Epithelial cell of proximal tubule (primary cell): ENCODE measurements at regions not wholly inside any gene's neighbourhood (a gene's known extent, or its start where the extent isn't known, plus 50 kb on each side); places are given as distances from the start of the nearest gene placed in this dataset.

Source experiments
- DNase-seq: peaks from one replicate; pipeline ENCODE4 v3.0.0-alpha.2; 2011; ENCODE audit warnings: low read depth
- H3K4me3 ChIP-seq: 2 replicates; pipeline ENCODE4 v1.5.1; 2011; ENCODE audit warnings: low read depth, mild to moderate bottlenecking, low read length
- CTCF ChIP-seq: conservative IDR thresholded peaks from 2 replicates; pipeline ENCODE4 v1.5.1; 2012; ENCODE audit warnings: low read depth, mild to moderate bottlenecking, low read length

DNA sequence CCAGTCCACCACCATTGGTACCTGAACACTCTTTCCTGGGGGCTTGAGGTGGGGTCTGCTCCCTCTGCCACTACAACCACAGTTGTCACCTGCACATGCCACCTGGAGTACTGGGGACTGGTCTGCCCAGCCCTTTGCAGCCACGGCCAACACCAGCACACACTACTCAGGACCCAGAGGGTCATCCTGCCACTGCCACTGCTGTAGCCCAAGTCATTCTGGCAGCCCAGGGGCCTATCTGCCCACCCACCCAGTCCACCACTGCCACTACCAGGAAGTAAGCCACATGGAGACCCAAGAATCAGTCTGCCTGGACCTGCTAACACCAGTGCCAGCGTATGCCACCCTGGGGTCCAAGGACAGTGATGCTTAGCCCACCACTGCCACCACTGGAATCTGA is 302.4 kb upstream of the TRPC7 start:
- no peak overlapping the region for H3K4me3 ChIP-seq
- DNase-seq: no peak
- TF ChIP-seq CTCF: no peak

DNA sequence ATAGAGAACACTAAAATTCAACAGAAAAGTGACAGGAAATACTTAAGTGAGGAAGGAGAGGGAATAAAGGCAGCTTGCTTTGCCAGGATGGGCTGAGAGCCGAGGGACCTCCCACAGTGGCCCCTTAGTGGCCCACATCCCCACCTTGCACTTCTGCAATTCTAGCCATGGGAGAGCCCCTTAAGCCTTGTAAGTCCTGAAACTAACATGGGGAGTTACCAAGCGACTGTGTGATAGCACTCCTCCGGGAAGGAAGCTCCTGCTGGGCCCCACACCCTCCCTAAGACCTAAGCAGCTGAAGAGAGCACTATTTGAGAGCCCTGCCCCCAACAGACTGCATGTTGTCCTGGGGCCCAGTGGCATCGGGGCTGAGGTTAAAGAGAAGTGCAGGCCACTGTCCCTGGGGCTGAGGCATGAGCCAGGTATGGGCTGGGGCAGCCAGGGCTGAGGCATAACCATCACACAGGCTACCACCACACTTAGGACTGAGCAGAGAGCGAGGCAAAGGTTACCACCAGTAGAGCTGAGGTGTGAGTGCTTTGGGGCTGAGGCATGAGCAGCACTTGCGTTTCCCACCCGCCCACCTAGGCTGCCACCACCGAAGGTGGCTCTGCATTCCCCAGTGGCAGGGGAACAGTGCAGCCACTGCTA is 301.8 kb upstream of the TRPC7 start:
- DNase-seq: no peak
- TF ChIP-seq CTCF: no peak
- no peak overlapping the region for H3K4me3 ChIP-seq

GRCh38 chr5:136665331-136665730 is 300.0 kb upstream of the TRPC7 start:
- TF ChIP-seq CTCF: no peak
- no peak overlapping the region for H3K4me3 ChIP-seq
- no peak for DNase-seq

DNA sequence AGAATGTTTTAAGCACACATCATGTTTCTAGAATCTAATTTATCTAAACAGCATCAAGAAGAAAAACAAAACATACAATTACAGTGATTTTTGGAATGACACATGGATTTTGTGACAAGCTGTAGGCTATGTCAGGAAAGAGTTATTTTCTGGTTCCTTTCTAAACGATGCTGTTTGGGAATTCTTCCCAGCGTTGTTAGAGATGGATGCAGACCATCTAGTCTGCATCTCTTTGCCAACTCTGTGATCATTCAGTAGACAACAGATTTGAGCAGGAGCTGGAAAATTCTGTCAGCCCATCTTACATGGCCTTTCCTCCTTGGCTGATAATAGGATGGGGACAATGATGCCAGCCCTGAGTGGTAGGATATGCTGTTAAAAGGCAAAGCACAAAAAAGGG is 295.7 kb upstream of the TRPC7 start:
- no peak for DNase-seq
- no peak for TF ChIP-seq CTCF
- no peak overlapping the region for H3K4me3 ChIP-seq

DNA sequence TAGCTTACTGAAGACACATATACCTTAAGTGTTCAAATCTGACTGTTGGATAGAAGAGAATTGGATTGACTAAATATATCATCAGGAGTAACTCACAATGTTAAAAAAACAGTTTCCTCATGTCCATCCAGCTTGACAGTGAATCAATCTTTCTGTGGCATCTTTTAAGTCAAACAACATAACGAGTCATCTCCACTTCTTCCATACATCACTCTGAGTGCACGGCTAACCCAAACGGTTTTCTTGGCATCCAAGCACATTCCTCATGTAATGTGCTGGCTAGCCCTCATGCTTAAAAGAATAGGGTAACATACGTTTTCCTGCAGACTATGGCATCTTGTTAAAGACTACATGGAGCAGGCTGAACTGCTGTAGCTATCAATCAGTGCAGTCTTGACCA is 291.5 kb upstream of the TRPC7 start:
- no peak overlapping the region for H3K4me3 ChIP-seq
- no peak for TF ChIP-seq CTCF
- no peak for DNase-seq

- no peak overlapping the region for H3K4me3 ChIP-seq
- no peak for TF ChIP-seq CTCF
- no peak for DNase-seq
These were observed 290.1 kb upstream of the TRPC7 start for GRCh38 chr5:136655468-136655867.

GRCh38 chr5:136646915-136647314 is 281.6 kb upstream of the TRPC7 start:
- no peak overlapping the region for H3K4me3 ChIP-seq
- TF ChIP-seq CTCF: no peak
- no peak for DNase-seq
